Mucosa of rectum (tissue), 2 donors: ENCODE measurements at regions not wholly inside any gene's neighbourhood (a gene's known extent, or its start where the extent isn't known, plus 50 kb on each side); places are given as distances from the start of the nearest gene placed in this dataset.

Experiments used
- H3K27ac ChIP-seq, 2 donors: one replicate each; pipeline ENCODE4 v1.7.0; 2013; ENCODE audit warnings: inconsistent platforms in 2 of 2, low read depth in 2 of 2, low read length in 2 of 2
- H3K27me3 ChIP-seq, 2 donors: one replicate each; pipeline ENCODE4 v1.7.0; 2013; ENCODE audit warnings: low read length in 2 of 2; ENCODE audit not compliant: control insufficient read depth in 2 of 2, insufficient read depth in 2 of 2
- H3K36me3 ChIP-seq, 2 donors: one replicate each; pipeline ENCODE4 v1.7.0; 2013; ENCODE audit warnings: low read length in 2 of 2; ENCODE audit not compliant: control insufficient read depth in 2 of 2, insufficient read depth in 2 of 2
- H3K4me1 ChIP-seq, 2 donors: one replicate each; pipeline ENCODE4 v1.7.0; 2013; ENCODE audit warnings: low read length in 2 of 2, mild to moderate bottlenecking in 1 of 2; ENCODE audit not compliant: control insufficient read depth in 2 of 2, insufficient read depth in 2 of 2
- H3K4me3 ChIP-seq, 2 donors: one replicate each; pipeline ENCODE4 v1.7.0; 2013; ENCODE audit warnings: low read length in 2 of 2
- H3K9ac ChIP-seq, 2 donors: one replicate each; pipeline ENCODE4 v1.7.0; 2013; ENCODE audit warnings: low read length in 2 of 2, low read depth in 1 of 2, mild to moderate bottlenecking in 1 of 2
- H3K9me3 ChIP-seq, 2 donors: one replicate each; pipeline ENCODE4 v1.7.0; 2013; ENCODE audit warnings: low read length in 2 of 2; ENCODE audit not compliant: control insufficient read depth in 2 of 2
- donor health status: healthy.
- donor health status: Normal muscosa, but diverticular disease.

DNA sequence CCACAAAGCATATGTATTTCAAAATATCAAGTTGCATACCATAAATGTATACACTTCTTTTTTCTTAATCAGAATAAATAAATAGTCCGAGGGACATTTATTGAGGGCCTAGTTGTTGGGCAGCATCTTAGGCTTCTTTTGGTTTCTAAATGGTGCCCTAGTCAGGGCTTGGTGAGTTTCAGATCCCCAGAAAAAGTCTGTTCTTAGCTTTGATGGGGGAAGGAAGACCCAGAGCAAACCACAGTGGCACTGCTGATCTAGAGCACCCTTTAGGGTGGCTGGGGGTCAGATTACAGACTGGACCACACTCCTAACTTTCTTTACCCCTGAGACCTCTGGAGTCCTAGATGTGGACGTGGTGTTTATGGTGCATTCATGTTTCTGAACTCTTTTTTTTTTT lies 97.8 kb downstream of the C9orf152 start:
- no peaks in the 10 kb centered on the region for H3K9me3 ChIP-seq
- H3K4me3 ChIP-seq = no peak overlapping the region
- H3K27me3 ChIP-seq = no peaks in the 10 kb centered on the region
- H3K4me1 ChIP-seq = peaks cover 2% of the 10 kb centered on the region in 2 donors
- H3K27ac ChIP-seq = no peak overlapping the region
- no peaks in the 10 kb centered on the region for H3K36me3 ChIP-seq
- no peak overlapping the region for H3K9ac ChIP-seq

DNA sequence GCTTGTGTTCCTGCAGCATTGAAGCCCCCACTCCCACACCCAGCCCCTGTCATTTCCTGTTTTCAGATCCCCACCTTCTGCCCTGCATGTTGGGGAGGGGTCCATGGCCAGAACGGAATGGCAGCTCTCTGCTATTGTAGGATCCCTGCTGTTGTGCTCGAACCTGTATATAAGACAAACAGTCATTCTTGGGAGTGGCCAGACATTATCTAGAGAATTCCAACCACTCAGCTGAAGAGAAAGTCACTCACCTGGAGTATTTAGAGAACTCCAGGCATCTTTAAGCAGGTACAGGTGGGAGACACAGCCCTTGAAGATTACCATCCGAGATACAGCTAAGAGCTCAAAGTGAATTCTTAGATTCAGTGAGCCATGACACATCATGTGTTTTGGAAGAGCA lies 96.1 kb downstream of the C9orf152 start:
- H3K4me3 ChIP-seq = no peak overlapping the region
- no peak overlapping the region for H3K27ac ChIP-seq
- no peaks in the 10 kb centered on the region for H3K36me3 ChIP-seq
- H3K9me3 ChIP-seq = no peaks in the 10 kb centered on the region
- no peaks in the 10 kb centered on the region for H3K27me3 ChIP-seq
- H3K4me1 ChIP-seq = peaks cover 2% of the 10 kb centered on the region in 2 donors
- no peak overlapping the region for H3K9ac ChIP-seq

DNA sequence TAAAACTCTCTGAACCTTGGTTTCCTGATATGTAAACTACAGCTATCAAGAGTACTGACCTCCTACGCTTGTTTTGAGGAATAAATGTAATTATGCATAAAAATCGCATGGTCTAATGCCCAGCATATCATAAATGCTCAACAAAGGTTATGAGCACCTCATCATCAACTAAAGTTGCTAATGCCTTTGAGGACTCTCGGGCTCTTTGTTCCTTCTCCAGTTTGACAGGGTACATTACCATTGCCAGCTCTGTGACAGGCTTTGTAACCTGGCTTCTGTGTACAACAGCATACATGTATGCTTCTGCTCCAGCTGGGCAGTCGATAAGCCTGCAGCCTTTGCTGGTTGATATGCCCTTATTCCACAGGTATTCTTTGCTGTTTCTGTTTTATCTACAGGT lies 95.2 kb downstream of the C9orf152 start:
- H3K4me3 ChIP-seq = no peak overlapping the region
- H3K4me1 ChIP-seq = peaks cover 2% of the 10 kb centered on the region in 2 donors
- H3K27me3 ChIP-seq = no peaks in the 10 kb centered on the region
- H3K9me3 ChIP-seq = no peaks in the 10 kb centered on the region
- H3K9ac ChIP-seq = no peak overlapping the region
- no peak overlapping the region for H3K27ac ChIP-seq
- no peaks in the 10 kb centered on the region for H3K36me3 ChIP-seq

DNA sequence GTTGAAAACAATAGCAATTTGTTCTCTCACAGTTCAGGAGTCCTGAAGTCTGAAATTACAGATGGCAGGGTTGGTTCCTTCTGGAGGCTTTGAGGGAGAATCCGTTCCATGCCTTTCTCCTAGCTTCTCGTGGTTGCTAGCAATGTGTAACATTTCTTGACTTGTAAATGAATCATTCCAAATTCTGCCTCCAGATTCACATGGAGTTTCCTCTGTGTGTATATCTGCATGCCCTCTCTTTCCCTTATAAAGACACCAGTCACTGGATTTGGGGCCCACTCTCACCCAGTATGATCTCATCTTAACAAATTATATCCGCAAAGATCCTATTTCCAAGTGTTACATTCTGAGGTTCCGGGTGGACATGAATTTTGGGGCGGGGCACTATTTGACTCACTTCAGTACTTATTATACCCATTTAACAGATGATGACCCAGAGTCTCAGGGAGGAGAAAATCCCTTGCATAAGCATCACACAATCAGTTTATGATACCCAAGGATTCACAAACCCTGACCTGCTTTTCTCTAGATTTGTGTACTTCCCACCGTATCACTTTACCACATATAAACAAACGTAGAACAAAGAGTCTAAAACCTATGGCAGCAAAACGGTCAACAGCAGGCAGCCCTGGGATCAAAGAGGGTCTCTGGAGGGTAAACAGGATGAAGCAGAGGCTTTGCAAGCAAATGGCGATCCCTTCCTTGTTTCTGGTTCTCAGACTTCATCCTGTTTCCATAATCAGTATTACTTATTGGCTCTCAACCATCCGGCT lies 93.7 kb downstream of the C9orf152 start:
- no peaks in the 10 kb centered on the region for H3K36me3 ChIP-seq
- no peak overlapping the region for H3K4me3 ChIP-seq
- no peaks in the 10 kb centered on the region for H3K27me3 ChIP-seq
- H3K27ac ChIP-seq = no peak overlapping the region
- H3K4me1 ChIP-seq = peaks cover 2% of the 10 kb centered on the region in 2 donors
- no peaks in the 10 kb centered on the region for H3K9me3 ChIP-seq
- H3K9ac ChIP-seq = no peak overlapping the region

DNA sequence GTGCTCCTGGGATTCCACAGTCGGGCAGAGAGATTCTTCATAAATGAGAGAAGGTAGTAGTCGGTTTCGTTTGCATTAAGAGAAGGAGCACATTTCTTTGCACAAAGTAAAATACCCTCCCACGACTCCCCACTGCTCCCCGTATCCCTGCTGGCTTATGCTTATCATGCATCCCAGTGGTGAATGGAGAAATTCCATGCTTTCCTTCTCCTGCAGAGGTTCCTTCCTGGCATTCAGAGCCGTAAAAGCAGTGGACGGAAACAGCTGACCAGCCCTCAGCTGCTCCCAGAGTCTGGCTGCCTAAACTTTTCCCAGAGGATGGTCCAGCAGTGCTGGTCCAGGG lies 93.1 kb downstream of the C9orf152 start:
- Histone ChIP-seq H3K9ac (no peak overlapping the region), H3K27me3 (no peaks in the 10 kb centered on the region), H3K4me1 (peaks cover 2% of the 10 kb centered on the region in 2 donors), H3K36me3 (no peaks in the 10 kb centered on the region), H3K27ac (no peak overlapping the region), H3K9me3 (no peaks in the 10 kb centered on the region), H3K4me3 (no peak overlapping the region)

DNA sequence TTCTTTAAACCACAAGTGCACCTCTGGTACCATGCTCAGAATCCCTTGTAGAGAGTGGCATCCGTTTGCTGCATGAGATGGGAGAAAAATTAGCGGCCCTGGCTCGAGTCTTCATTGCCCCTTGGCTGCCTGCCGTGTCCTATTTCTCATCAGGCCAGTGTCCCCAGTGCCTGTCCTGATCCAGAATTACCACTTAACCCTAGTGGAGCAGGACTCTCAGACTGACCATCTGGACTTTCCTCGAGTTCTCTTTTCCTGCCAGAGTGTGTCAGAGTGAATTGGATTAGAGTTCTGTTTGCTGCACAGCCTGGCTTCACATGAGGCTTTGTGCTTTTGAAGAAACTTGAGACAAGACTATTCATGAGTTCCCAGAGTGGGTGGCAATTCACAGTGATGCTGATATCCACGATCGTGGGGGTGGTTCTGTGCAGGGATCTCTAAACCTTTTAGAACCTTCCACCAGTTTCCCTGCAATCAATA lies 92.6 kb downstream of the C9orf152 start:
- no peak overlapping the region for H3K27ac ChIP-seq
- peaks cover 2% of the 10 kb centered on the region in 2 donors for H3K4me1 ChIP-seq
- H3K9ac ChIP-seq = no peak overlapping the region
- H3K4me3 ChIP-seq = no peak overlapping the region
- no peaks in the 10 kb centered on the region for H3K36me3 ChIP-seq
- H3K27me3 ChIP-seq = no peaks in the 10 kb centered on the region
- no peaks in the 10 kb centered on the region for H3K9me3 ChIP-seq

DNA sequence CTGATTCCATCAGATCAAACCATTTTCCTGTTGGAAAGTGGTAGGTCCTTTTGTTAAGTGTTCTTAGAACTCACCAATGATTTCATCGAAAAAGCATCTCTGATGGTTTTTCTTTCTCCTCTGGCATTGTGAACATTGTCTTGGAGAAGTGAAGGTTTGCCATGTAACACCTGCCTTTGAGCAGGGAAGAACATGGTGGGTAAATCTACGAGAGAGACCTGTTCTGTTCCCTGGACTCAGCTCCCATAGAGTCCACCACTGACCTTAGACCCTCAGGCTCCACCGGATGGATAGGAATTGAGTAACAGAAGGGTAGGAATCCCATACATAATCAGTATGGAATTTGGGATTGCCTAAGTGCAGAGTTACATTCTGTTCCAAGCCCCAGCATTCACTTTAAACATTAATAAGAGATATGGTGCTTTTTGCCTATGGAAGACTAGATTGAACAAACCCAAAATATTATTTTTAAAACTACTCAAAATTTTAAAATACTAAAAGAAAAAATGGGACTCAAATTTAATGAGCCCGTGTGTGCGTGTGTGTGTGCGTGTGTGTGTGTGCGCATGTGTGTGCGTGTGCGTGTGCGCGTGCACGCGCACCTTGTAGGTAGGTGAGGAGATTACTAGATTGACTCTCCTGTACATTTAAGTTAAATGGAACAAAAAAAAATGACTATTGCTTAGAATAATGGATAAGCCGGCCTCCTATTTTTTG lies 92.0 kb downstream of the C9orf152 start:
- Histone ChIP-seq H3K27me3 (no peaks in the 10 kb centered on the region), H3K4me1 (peaks cover 2% of the 10 kb centered on the region in 2 donors), H3K27ac (no peak overlapping the region), H3K36me3 (no peaks in the 10 kb centered on the region), H3K4me3 (no peak overlapping the region), H3K9me3 (no peaks in the 10 kb centered on the region), H3K9ac (no peak overlapping the region)

DNA sequence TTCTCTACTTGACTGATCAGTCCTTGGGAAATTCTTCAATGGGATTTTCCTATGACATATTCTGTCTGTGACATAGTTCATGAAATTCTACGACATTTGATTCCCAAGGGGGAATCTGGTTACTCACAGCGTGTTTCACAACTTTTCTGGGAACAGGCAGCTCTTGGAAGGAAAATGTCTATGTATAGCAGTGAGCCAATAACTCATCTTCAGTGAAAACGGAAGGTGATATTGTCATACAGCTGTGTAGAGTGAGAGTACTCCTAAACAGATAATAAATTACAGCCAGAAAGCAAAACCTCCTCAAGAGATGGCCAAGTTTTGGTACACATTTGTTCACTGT lies 91.4 kb downstream of the C9orf152 start:
- no peaks in the 10 kb centered on the region for H3K27me3 ChIP-seq
- no peaks in the 10 kb centered on the region for H3K36me3 ChIP-seq
- H3K9me3 ChIP-seq = no peaks in the 10 kb centered on the region
- H3K27ac ChIP-seq = no peak overlapping the region
- H3K4me3 ChIP-seq = no peak overlapping the region
- peaks cover 2% of the 10 kb centered on the region in 2 donors for H3K4me1 ChIP-seq
- no peak overlapping the region for H3K9ac ChIP-seq

DNA sequence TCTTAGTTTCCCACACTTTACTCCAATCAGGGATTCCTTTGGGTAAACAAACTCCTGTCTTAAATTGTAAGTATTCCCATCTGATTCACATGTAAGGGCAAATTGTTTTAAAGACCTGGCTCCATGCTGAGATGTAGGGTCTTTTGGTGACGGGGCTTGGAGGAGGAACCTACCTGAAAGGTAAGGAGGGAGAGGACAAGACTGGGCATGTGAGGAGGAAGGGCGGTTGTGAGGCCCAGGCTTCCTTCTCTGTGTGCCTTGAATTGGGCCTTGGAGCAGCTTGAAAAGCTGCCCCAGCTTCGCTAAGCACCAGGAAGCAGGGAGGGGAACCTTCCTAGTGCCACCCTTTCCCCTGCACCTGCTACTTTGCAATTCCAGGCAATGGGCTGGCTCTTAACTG lies 86.8 kb downstream of the C9orf152 start:
- Histone ChIP-seq H3K27me3 (no peaks in the 10 kb centered on the region), H3K36me3 (no peaks in the 10 kb centered on the region), H3K27ac (no peak overlapping the region), H3K9ac (no peak overlapping the region), H3K4me3 (no peak overlapping the region), H3K9me3 (no peaks in the 10 kb centered on the region), H3K4me1 (peaks cover 17 to 19% of the 10 kb centered on the region in 2 donors)

DNA sequence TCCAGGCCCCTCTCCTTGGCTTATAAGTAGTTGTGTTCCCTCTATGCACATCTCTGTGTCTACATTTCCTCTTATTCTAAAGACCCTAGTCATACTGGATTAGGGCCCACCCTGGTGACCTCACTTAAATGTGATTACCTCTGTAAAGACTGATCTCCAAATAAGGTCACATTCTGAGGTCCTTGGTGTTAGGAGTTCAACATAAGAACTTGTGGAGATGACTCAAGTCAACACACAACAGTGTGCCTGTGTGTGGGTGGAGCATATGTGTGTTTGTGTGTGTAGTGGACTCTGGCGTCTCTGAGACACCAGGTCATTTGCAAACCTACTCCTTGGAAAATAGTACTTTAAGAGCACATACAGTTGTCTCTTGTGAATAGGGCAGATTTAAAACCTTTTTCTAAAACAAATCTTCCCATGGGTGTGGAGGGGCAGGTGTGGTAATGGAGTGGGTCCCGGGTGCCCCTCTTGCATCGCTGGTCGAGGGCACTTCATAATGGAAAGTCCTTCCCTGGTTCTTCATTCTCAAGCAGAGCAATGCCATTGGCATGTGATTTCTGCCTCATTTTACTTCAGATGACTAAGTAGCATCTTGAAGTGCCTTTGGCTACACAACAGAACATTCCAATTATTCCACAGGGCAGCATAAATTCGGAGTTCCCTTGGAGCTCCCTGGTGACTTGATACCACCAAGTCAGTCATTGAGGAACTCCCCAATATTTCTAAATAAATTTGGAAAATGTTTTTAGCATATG lies 84.4 kb downstream of the C9orf152 start:
- Histone ChIP-seq H3K4me1 (peaks cover 27 to 29% of the 10 kb centered on the region in 2 donors), H3K27me3 (no peaks in the 10 kb centered on the region)

More for the DNA sequence above, 84.4 kb downstream of the C9orf152 start:
- Histone ChIP-seq H3K9me3 (no peaks in the 10 kb centered on the region), H3K27ac (no peak overlapping the region), H3K9ac (no peak overlapping the region), H3K4me3 (no peak overlapping the region), H3K36me3 (no peaks in the 10 kb centered on the region)
